SK-N-SH (cell line): ENCODE measurements at regions not wholly inside any gene's neighbourhood (a gene's known extent, or its start where the extent isn't known, plus 50 kb on each side); places are given as distances from the start of the nearest gene placed in this dataset.

Experiments
- CHD2 ChIP-seq: fragments of 150-350 bp; IDR thresholded peaks from 2 replicates; pipeline ENCODE4 v1.6.1; 2018; ENCODE audit warnings: low read length; ENCODE audit not compliant: partially characterized antibody
- EP300 ChIP-seq, 2 experiments: IDR thresholded peaks; 2 replicates each; pipeline versions ENCODE4 v1.4.0 to v1.6.1; 2012; ENCODE audit warnings: borderline replicate concordance in 1 of 2, low read depth in 1 of 2, low read length in 1 of 2
- EZH2phosphoT487 ChIP-seq: fragments of 200-600 bp; sonication (generic); IDR thresholded peaks from 2 replicates; pipeline ENCODE4 v1.6.1; 2017; ENCODE audit warnings: low read depth, mixed run types, mild to moderate bottlenecking, antibody characterized with exemption, moderate library complexity, borderline replicate concordance
- FOSL2 ChIP-seq: IDR thresholded peaks from 2 replicates; pipeline ENCODE4 v1.4.0; 2012; ENCODE audit warnings: low read depth, mild to moderate bottlenecking, moderate library complexity, borderline replicate concordance
- GATA2 ChIP-seq: sonication (generic); formaldehyde crosslinking; IDR thresholded peaks from 2 replicates; pipeline ENCODE4 v1.5.0; 2020; ENCODE audit warnings: mild to moderate bottlenecking, missing genetic modification reagents
- JUND ChIP-seq: IDR thresholded peaks from 2 replicates; pipeline ENCODE4 v1.4.0; 2012
- POLR2AphosphoS5 ChIP-seq: IDR thresholded peaks from 2 replicates; pipeline ENCODE4 v1.6.1; 2012; ENCODE audit warnings: low read depth, low read length
- RCOR1 ChIP-seq: fragments of 150-350 bp; IDR thresholded peaks from 2 replicates; pipeline ENCODE4 v1.6.1; 2017; ENCODE audit warnings: antibody characterized with exemption, low read length
- REST ChIP-seq: IDR thresholded peaks from 2 replicates; pipeline ENCODE4 v1.6.1; 2012; ENCODE audit warnings: mild to moderate bottlenecking, low read depth, low read length, moderate library complexity
- SIN3A ChIP-seq: IDR thresholded peaks from 2 replicates; pipeline ENCODE4 v1.6.1; 2012; ENCODE audit warnings: low read depth, mild to moderate bottlenecking, low read length, moderate library complexity, borderline replicate concordance
- TAF1 ChIP-seq: IDR thresholded peaks from 2 replicates; pipeline ENCODE4 v1.6.1; 2012; ENCODE audit warnings: low read depth, mild to moderate bottlenecking, low read length, moderate library complexity, borderline replicate concordance
- TCF12 ChIP-seq: IDR thresholded peaks from 2 replicates; pipeline ENCODE4 v1.4.0; 2012
- TF ChIP-seq, protein P1 (sequence below): fragments of 200-600 bp; sonication (generic); IDR thresholded peaks from 2 replicates; pipeline ENCODE4 v1.6.1; 2017; ENCODE audit warnings: antibody characterized with exemption, mild to moderate bottlenecking, moderate library complexity
- TF ChIP-seq, protein P2 (sequence below): IDR thresholded peaks from 2 replicates; pipeline ENCODE4 v1.4.0; 2012; ENCODE audit warnings: low read depth, borderline replicate concordance

DNA sequence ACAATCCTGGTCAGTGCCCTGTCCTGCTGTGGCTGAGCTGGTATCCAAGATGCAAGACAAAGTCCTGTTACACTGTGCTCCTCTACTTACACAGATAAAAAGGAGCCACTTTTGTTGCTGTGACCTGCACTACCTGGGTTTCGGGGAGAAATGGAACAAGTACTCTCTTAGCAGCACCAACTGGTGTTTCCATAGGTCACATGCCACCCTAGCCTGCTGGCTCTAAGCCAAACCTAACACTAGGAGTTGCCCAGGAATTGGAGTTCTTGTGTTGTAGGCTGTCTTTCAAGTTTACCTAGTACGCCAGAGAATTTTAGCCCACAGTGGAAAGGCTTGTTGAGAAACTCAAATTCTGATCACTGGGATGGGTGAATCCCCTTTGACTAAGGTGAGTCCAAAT lies 727.4 kb downstream of the FAM133A start:
- TF ChIP-seq, protein P1, sequence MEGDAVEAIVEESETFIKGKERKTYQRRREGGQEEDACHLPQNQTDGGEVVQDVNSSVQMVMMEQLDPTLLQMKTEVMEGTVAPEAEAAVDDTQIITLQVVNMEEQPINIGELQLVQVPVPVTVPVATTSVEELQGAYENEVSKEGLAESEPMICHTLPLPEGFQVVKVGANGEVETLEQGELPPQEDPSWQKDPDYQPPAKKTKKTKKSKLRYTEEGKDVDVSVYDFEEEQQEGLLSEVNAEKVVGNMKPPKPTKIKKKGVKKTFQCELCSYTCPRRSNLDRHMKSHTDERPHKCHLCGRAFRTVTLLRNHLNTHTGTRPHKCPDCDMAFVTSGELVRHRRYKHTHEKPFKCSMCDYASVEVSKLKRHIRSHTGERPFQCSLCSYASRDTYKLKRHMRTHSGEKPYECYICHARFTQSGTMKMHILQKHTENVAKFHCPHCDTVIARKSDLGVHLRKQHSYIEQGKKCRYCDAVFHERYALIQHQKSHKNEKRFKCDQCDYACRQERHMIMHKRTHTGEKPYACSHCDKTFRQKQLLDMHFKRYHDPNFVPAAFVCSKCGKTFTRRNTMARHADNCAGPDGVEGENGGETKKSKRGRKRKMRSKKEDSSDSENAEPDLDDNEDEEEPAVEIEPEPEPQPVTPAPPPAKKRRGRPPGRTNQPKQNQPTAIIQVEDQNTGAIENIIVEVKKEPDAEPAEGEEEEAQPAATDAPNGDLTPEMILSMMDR, result no peak
- TF ChIP-seq POLR2AphosphoS5 (no peak), EP300 (IDR thresholded peaks at IDR 0.05; ENCODE audit: borderline replicate concordance in 1 of 2, low read depth in 1 of 2, low read length in 1 of 2) (no peak), TCF12 (no peak), JUND (no peak), SIN3A (no peak), REST (no peak), GATA2 (CRISPR knock-in tag) (no peak), TAF1 (no peak), FOSL2 (no peak), CHD2 (no peak), EZH2phosphoT487 (no peak), RCOR1 (no peak)
- TF ChIP-seq, protein P2, sequence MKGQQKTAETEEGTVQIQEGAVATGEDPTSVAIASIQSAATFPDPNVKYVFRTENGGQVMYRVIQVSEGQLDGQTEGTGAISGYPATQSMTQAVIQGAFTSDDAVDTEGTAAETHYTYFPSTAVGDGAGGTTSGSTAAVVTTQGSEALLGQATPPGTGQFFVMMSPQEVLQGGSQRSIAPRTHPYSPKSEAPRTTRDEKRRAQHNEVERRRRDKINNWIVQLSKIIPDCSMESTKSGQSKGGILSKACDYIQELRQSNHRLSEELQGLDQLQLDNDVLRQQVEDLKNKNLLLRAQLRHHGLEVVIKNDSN, result no peak
